ENCODE measurements at regions not wholly inside any gene's neighbourhood (a gene's known extent, or its start where the extent isn't known, plus 50 kb on each side); places are given as distances from the start of the nearest gene placed in this dataset.

- no peak for TF ChIP-seq ZFX (IDR thresholded peaks at IDR 0.05)
- no peak for TF ChIP-seq CTCF (conservative IDR thresholded peaks at IDR 0.05)
- no peak overlapping the region for H3K27ac ChIP-seq
Observed at GRCh38 chr9:20015427-20015931, 226.6 kb upstream of the SLC24A2 start.

- no peak for TF ChIP-seq ZFX (IDR thresholded peaks at IDR 0.05)
- TF ChIP-seq CTCF (conservative IDR thresholded peaks at IDR 0.05): no peak
- H3K27ac ChIP-seq: no peak overlapping the region
Observed at GRCh38 chr9:20014168-20014567, 225.3 kb upstream of the SLC24A2 start.

- H3K27ac ChIP-seq: no peak overlapping the region
- TF ChIP-seq ZFX (IDR thresholded peaks at IDR 0.05) (no peak), CTCF (conservative IDR thresholded peaks at IDR 0.05) (no peak)
Observed at GRCh38 chr9:20012232-20012631, 223.4 kb upstream of the SLC24A2 start.

- no peak overlapping the region for H3K27ac ChIP-seq
- TF ChIP-seq CTCF (conservative IDR thresholded peaks at IDR 0.05): no peak
- no peak for TF ChIP-seq ZFX (IDR thresholded peaks at IDR 0.05)
Observed at GRCh38 chr9:20009606-20010005, 220.8 kb upstream of the SLC24A2 start.

GRCh38 chr9:20002011-20002410 is 213.2 kb upstream of the SLC24A2 start:
- no peak overlapping the region for H3K27ac ChIP-seq
- TF ChIP-seq ZFX (IDR thresholded peaks at IDR 0.05) (no peak), CTCF (conservative IDR thresholded peaks at IDR 0.05) (no peak)

GRCh38 chr9:20001058-20001457 is 212.2 kb upstream of the SLC24A2 start:
- TF ChIP-seq CTCF (conservative IDR thresholded peaks at IDR 0.05) (no peak), ZFX (IDR thresholded peaks at IDR 0.05) (no peak)
- H3K27ac ChIP-seq: no peak overlapping the region

GRCh38 chr9:19999491-20000057 is 210.7 kb upstream of the SLC24A2 start:
- TF ChIP-seq ZFX (IDR thresholded peaks at IDR 0.05): no peak
- H3K27ac ChIP-seq: no peak overlapping the region

GRCh38 chr9:19998823-19999455 is 210.1 kb upstream of the SLC24A2 start:
- TF ChIP-seq CTCF (conservative IDR thresholded peaks at IDR 0.05) (no peak), ZFX (IDR thresholded peaks at IDR 0.05) (no peak)

More at GRCh38 chr9:19998823-19999455, 210.1 kb upstream of the SLC24A2 start:
- H3K27ac ChIP-seq: no peak overlapping the region

Measured in C4-2B (cell line).